NB4 (cell line): ENCODE measurements at regions not wholly inside any gene's neighbourhood (a gene's known extent, or its start where the extent isn't known, plus 50 kb on each side); places are given as distances from the start of the nearest gene placed in this dataset.

Experiments
- DNase-seq: peaks from one replicate; pipeline ENCODE4 v3.0.0; 2010; ENCODE audit warnings: low read depth
- H3K4me3 ChIP-seq: one replicate; pipeline ENCODE4 v1.5.1; 2011; ENCODE audit warnings: mild to moderate bottlenecking, low read depth, low read length, moderate library complexity
- CTCF ChIP-seq: IDR thresholded peaks from one replicate; pipeline ENCODE4 v1.5.1; 2012; ENCODE audit warnings: low read depth, low read length
- MAX ChIP-seq: IDR thresholded peaks from 2 replicates; pipeline ENCODE4 v1.6.1; 2011; ENCODE audit warnings: low read depth, low read length
- MYC ChIP-seq: IDR thresholded peaks from 2 replicates; pipeline ENCODE4 v1.6.1; 2011; ENCODE audit warnings: low read depth, low read length
- POLR2A ChIP-seq: IDR thresholded peaks from 2 replicates; pipeline ENCODE4 v1.6.1; 2011; ENCODE audit warnings: mild to moderate bottlenecking; ENCODE audit not compliant: insufficient read length; ENCODE audit errors: extremely low read depth

DNA sequence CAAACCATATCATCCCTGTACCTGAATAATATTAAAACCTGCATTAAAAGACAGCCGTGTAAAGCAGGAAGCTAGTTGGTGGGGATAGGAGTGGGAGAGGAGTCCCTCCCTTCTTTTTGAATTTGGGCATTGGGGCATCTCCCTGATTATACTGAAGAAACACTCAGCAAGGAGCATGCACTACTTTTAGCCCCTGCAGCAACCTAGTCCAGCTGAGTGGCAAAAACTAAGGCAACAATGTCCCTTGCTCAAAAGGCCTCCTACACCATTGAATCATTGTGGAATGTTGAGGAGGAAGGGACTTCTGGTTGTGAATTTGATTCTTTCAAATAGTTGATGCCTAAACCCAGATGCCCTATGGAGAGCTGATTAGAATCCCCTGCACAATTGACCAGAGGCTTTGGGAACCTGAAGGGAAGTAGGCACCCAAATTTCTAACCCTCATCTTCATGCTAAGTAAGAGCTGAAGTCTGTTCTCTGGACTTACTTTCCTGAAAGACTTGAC is 111.7 kb downstream of the DDX1 start:
- H3K4me3 ChIP-seq, result no peak overlapping the region
- TF ChIP-seq MYC (no peak), POLR2A (no peak), MAX (no peak), CTCF (no peak)
- DNase-seq, result no peak

- no peak for DNase-seq
- TF ChIP-seq CTCF (no peak), MYC (no peak), POLR2A (no peak), MAX (no peak)
- no peak overlapping the region for H3K4me3 ChIP-seq
Observed at GRCh38 chr2:15704086-15704787, 112.6 kb downstream of the DDX1 start.

- TF ChIP-seq MYC, result no peak
- TF ChIP-seq POLR2A, result no peak
- no peak for TF ChIP-seq CTCF
- TF ChIP-seq MAX, result no peak
- H3K4me3 ChIP-seq, result no peak overlapping the region
- DNase-seq, result no peak
Observed at GRCh38 chr2:15704788-15705115, 113.1 kb downstream of the DDX1 start.

DNA sequence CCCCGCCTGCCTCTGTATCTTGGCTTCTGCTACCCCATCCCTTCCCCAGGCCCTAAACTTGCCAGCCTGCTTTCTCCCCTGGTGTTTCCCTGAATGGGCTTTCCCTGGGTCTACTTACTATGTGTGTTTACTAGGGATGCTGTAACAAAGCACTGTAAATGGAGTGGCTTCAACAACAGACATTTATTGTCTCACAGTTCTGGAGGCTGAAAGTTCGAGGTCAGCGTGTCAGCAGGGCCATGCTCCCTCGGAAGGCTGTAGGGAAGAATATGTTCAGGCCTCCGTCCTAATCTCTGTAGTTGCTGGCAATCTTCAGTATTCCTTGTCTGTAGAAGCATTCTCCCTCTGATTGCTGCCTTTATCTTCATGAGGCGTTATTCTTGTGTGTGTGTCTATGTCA is 113.6 kb downstream of the DDX1 start:
- DNase-seq, result no peak
- H3K4me3 ChIP-seq, result no peak overlapping the region
- TF ChIP-seq MYC, result no peak
- no peak for TF ChIP-seq CTCF
- no peak for TF ChIP-seq MAX
- TF ChIP-seq POLR2A, result no peak

DNA sequence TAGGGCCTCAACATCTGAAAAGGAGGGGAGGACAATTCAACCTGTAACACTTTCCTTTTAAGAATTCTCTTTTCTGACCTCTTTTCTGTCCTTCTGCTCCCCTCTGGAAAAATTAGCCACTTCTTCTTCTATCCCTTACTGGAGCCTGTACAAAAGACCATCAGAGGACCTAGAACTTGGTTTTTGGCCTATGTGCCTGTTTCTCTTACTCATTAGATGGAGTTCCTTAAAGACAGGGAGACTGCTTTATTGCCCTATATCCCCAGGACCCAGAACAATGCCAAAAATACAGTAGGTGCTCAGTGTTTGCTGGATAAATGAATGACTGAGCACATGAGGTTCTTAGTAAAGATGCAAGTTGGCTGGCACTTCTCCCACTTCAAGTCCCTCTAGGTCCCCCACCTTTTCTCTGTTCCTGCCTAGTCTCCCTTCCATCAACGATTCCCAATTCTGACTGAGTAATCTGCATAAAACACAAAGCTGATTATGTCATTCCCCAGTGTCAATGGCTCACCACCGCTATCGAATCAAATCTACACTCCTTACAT is 114.2 kb downstream of the DDX1 start:
- TF ChIP-seq CTCF (no peak), MAX (no peak), MYC (no peak), POLR2A (no peak)
- no peak overlapping the region for H3K4me3 ChIP-seq
- DNase-seq, result no peak
